ENCODE measurements at regions not wholly inside any gene's neighbourhood (a gene's known extent, or its start where the extent isn't known, plus 50 kb on each side); places are given as distances from the start of the nearest gene placed in this dataset.

DNA sequence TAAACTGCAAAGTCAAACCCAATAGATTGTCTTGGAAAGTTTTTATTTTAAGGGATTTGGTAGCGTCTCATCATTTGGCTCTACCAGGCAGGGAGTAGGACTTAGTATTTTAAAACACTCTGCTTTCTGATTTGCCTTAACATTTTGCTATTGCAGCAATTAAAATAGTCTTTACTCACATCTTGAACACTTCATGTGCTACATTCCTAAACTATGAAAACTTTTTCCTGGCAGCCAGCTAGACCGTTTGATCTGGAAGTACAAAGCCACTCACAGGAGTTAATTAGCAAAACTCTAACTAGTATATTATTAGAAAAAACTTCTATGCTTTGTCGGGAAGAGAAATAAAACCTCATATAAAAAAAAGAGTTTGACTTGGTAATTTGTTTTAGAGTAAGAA, 111.4 kb downstream of the TFPI2 start:
- FAIRE-seq: no peak
- DNase-seq (ENCODE audit: insufficient read length, low spot score): no peak
- TF ChIP-seq, protein P1, sequence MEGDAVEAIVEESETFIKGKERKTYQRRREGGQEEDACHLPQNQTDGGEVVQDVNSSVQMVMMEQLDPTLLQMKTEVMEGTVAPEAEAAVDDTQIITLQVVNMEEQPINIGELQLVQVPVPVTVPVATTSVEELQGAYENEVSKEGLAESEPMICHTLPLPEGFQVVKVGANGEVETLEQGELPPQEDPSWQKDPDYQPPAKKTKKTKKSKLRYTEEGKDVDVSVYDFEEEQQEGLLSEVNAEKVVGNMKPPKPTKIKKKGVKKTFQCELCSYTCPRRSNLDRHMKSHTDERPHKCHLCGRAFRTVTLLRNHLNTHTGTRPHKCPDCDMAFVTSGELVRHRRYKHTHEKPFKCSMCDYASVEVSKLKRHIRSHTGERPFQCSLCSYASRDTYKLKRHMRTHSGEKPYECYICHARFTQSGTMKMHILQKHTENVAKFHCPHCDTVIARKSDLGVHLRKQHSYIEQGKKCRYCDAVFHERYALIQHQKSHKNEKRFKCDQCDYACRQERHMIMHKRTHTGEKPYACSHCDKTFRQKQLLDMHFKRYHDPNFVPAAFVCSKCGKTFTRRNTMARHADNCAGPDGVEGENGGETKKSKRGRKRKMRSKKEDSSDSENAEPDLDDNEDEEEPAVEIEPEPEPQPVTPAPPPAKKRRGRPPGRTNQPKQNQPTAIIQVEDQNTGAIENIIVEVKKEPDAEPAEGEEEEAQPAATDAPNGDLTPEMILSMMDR (IDR thresholded peaks at IDR 0.05; ENCODE audit: insufficient read depth, missing control alignments): no peak

DNA sequence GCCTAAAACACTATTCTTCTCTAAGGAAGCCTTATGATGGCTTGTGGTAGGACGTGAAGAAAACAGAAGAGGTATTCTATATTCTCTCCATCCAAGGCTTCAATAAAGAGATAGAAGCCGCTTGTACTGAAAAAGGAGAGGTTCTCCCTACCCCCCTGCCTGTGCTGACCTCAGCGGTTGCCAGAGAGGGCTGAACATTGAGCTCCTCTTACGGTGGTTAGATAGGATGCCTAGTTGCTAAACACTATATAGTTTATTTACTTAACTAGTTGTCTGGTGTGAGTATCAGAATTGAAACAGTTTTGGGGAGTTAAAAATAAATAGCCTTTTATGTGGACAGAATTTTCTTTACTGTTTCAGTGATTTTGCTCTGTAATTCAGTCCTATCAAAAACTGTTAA, 112.2 kb downstream of the TFPI2 start:
- TF ChIP-seq, protein P1 (IDR thresholded peaks at IDR 0.05; ENCODE audit: insufficient read depth, missing control alignments): no peak
- no peak for DNase-seq (ENCODE audit: insufficient read length, low spot score)
- no peak for FAIRE-seq

- TF ChIP-seq, protein P1 (IDR thresholded peaks at IDR 0.05; ENCODE audit: insufficient read depth, missing control alignments): no peak
- no peak for FAIRE-seq
These were observed 117.1 kb downstream of the TFPI2 start for GRCh38 chr7:93773446-93773845.

DNA sequence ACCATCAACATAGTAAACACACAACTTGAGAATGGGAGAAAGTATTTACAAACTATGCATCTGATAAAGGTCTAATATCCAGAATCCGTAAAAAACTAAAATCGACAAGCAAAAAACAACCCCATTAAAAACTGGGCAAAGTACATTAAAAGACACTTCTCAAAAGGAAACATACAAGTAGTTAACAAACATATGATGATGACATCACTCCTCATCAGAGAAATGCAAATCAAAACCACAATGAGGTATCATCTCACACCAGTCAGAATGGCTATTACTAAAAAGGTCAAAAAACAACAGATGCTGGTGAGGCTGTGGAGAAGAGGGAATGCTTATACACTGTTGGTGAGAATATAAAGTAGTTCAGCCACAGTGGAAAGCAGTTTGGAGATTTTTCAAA, 125.1 kb downstream of the TFPI2 start:
- DNase-seq (ENCODE audit: insufficient read length, low spot score) (no peak), FAIRE-seq (no peak)
- TF ChIP-seq, protein P1 (IDR thresholded peaks at IDR 0.05; ENCODE audit: insufficient read depth, missing control alignments): no peak

More at GRCh38 chr7:93773446-93773845, 117.1 kb downstream of the TFPI2 start:
- no peak for DNase-seq (ENCODE audit: insufficient read length, low spot score)

- DNase-seq (ENCODE audit: insufficient read length, low spot score): no peak
- FAIRE-seq: no peak
- TF ChIP-seq, protein P1 (IDR thresholded peaks at IDR 0.05; ENCODE audit: insufficient read depth, missing control alignments): no peak
These were observed 131.9 kb downstream of the TFPI2 start for GRCh38 chr7:93758631-93759030.

DNA sequence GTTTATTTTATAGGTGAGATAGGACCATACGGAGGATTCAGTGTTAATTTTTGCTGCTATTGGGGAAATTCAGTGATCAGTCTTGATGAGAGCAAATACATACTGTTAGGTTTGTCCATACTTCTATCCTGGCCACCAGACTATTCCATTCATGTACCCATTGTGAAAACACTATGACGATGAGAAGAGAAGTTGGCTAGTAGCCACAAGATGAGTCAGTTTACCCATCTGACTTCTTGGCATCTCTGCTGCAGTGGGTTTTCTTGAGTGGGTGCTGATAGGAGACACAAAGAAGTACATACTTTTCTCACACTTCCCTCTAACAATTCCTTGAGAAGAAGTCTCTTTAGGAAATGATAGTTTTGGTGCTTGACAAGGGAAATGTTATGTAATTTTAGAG, 133.1 kb downstream of the TFPI2 start:
- DNase-seq (ENCODE audit: insufficient read length, low spot score): no peak
- TF ChIP-seq, protein P1 (IDR thresholded peaks at IDR 0.05; ENCODE audit: insufficient read depth, missing control alignments): no peak
- no peak for FAIRE-seq

DNA sequence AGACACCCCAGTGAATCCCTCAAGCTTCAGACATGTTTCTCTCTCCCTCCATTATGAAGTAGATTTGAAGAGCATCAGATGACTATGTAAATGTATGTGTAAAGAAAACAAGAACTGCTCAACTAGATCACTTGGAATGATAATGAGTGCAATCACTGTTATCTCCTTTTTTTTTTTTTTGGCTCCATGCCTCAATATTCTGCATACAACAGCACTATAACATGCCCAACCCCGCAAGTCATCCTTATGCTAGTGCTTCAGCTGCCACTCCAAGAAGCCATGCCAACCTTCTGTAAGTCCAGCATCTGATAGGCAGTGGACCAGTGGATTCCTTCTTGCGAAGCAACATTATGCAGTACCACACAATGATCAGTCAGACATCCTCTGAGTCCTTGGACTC, 133.7 kb downstream of the TFPI2 start:
- no peak for DNase-seq (ENCODE audit: insufficient read length, low spot score)
- no peak for FAIRE-seq
- TF ChIP-seq, protein P1 (IDR thresholded peaks at IDR 0.05; ENCODE audit: insufficient read depth, missing control alignments): no peak

All from D721Med (cell line).